ENCODE measurements at regions not wholly inside any gene's neighbourhood (a gene's known extent, or its start where the extent isn't known, plus 50 kb on each side); places are given as distances from the start of the nearest gene placed in this dataset.

- TF ChIP-seq POLR2A (IDR thresholded peaks at IDR 0.05; ENCODE audit: borderline replicate concordance, extremely low read depth, insufficient read depth, insufficient read length) (no peak), EZH2 (IDR thresholded peaks at IDR 0.05) (no peak), POLR2AphosphoS5 (IDR thresholded peaks at IDR 0.05; ENCODE audit: low read depth, low read length) (no peak), CTCF (IDR thresholded peaks at IDR 0.05 in 2 of 3, conservative IDR thresholded peaks at IDR 0.05 in 1 of 3; ENCODE audit: borderline replicate concordance in 1 of 3, insufficient read depth in 1 of 3, low read depth in 2 of 3, low read length in 2 of 3) (no peak), SIN3A (IDR thresholded peaks at IDR 0.05; ENCODE audit: low read depth) (no peak), SP1 (IDR thresholded peaks at IDR 0.05; ENCODE audit: low read depth) (no peak), MAX (IDR thresholded peaks at IDR 0.05) (no peak), REST (IDR thresholded peaks at IDR 0.05; ENCODE audit: low read depth) (no peak), YY1 (IDR thresholded peaks at IDR 0.05; ENCODE audit: extremely low read depth, insufficient replicate concordance, low read depth, low read length) (no peak), EZH2phosphoT487 (IDR thresholded peaks at IDR 0.05; ENCODE audit: borderline replicate concordance) (no peak), JUND (IDR thresholded peaks at IDR 0.05) (no peak), CBX3 (IDR thresholded peaks at IDR 0.05; ENCODE audit: low read depth) (no peak), RAD21 (IDR thresholded peaks at IDR 0.05; ENCODE audit: low read depth) (no peak), ZNF274 (IDR thresholded peaks at IDR 0.05; ENCODE audit: low read depth, low read length) (no peak)
Measured at GRCh38 chr9:27755846-27756245, 182.6 kb upstream of the C9orf72 start.
